Lung (tissue), 11 donors: ENCODE measurements at regions not wholly inside any gene's neighbourhood (a gene's known extent, or its start where the extent isn't known, plus 50 kb on each side); places are given as distances from the start of the nearest gene placed in this dataset.

Experiments used
- ATAC-seq: fragments of 200-7000 bp; cut with Tn5 transposase; one replicate; pipeline ENCODE4 v1.9.1; 2020; ENCODE audit warnings: moderate number of reproducible peaks; ENCODE audit not compliant: insufficient read depth, low FRiP score
- DNase-seq, 3 donors: peaks; one replicate each; pipeline ENCODE4 v3.0.0-alpha.2; 2013 to 2017
- H3K27ac ChIP-seq, 2 donors: one replicate each; pipeline ENCODE4 v1.5.1; 2013; ENCODE audit warnings: mild to moderate bottlenecking in 2 of 2, moderate library complexity in 2 of 2, control low read depth in 1 of 2, inconsistent platforms in 1 of 2, low read depth in 1 of 2, low read length in 1 of 2
- H3K27me3 ChIP-seq, 3 donors: one replicate each; pipeline ENCODE4 v1.5.1; 2013; ENCODE audit warnings: low read length in 2 of 3; ENCODE audit not compliant: control insufficient read depth in 3 of 3, insufficient read depth in 3 of 3
- H3K36me3 ChIP-seq, 4 donors: one replicate each; pipeline ENCODE4 v1.5.1; 2013; ENCODE audit warnings: low read length in 4 of 4, mild to moderate bottlenecking in 1 of 4, moderate library complexity in 1 of 4; ENCODE audit not compliant: control insufficient read depth in 4 of 4, insufficient read depth in 4 of 4
- H3K4me1 ChIP-seq, 5 donors: one replicate each; pipeline ENCODE4 v1.5.1; 2013; ENCODE audit warnings: low read length in 5 of 5, mild to moderate bottlenecking in 2 of 5, moderate library complexity in 1 of 5; ENCODE audit not compliant: control insufficient read depth in 5 of 5, insufficient read depth in 5 of 5
- H3K4me3 ChIP-seq: one replicate; pipeline ENCODE4 v1.5.1; 2013; ENCODE audit warnings: mild to moderate bottlenecking, control low read depth, moderate library complexity
- H3K9ac ChIP-seq, 2 donors: one replicate each; pipeline ENCODE4 v1.5.1; 2013; ENCODE audit warnings: low read length in 2 of 2, control low read depth in 1 of 2; ENCODE audit not compliant: insufficient read depth in 1 of 2
- H3K9me3 ChIP-seq, 4 donors: one replicate each; pipeline ENCODE4 v1.5.1; 2013; ENCODE audit warnings: low read length in 3 of 4, mild to moderate bottlenecking in 1 of 4, moderate library complexity in 1 of 4; ENCODE audit not compliant: control insufficient read depth in 4 of 4, insufficient read depth in 3 of 4
- WGBS, 2 donors: extraction: QIAGEN DNeasy Blood & Tissue Kit; methylation state at CpG; one replicate each; pipeline ENCODE4 v1.1.7; 2013; 5-methylcytosine and 5-hydroxymethylcytosine counted together
- TF ChIP-seq, protein P1 (sequence below): IDR thresholded peaks from 2 replicates; pipeline ENCODE4 v1.5.1; 2012; ENCODE audit warnings: mild to moderate bottlenecking; ENCODE audit errors: control extremely low read depth, extremely low read depth
- donor health status: control.
- donor health status: control.
- donor health status: Bipolar disorder and iron deficiency.
- donor health status: healthy.
- donor health status: DM: yes; HTN: yes; CAD: no.

DNA sequence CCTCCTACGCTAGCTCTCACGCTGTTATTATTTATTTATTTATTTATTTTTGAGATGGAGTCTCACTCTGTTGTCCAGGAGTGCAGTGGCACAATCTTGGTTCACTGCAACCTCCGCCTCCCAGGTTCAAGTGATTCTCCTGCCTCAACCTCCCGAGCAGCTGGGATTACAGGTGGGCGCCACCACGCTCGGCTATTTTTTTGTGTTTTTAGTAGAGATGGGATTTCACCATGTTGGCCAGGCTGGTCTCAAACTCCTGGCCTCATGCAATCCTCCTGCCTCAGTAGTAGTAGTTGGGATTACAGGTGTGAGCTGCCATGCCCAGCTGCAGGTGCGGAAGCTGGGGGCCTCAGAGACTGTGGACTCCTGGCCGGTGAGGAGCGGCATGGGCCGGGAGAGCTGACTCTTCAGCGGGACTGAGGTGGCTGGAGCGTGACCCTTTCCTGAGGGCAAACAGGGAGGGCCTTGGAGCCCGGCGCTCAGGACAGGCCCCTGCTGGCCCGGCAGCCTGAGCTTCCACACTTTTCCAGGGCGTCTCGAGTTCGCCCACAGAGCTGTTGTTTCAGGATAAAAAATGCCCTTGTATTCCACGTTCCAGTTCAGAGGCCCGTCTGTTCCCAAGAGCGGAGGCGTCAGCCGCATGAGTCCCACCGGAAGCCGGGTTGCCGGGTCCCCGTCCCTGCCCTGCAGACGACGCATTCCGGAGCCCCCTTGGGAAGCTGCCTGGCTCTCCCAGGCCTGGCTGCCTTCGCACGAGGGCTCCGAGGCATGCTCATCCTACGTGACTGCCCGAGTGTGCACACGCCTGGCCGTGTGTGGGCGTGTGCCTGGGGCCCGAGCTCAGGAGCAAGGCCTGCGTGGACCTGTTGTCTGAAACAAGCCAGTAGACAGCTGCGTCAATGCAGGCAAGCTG is 126.2 kb downstream of the SIK1 start:
- peaks cover 0 to 25% (median 2%) of the 10 kb centered on the region in 5 donors for H3K4me1 ChIP-seq
- peak in 2 of 3 donors; percentile 45 to 63 for DNase-seq
- H3K4me3 ChIP-seq: no peak overlapping the region
- no peak overlapping the region for H3K9ac ChIP-seq
- 87 to 90% methylated on average over 42 of the region's 42 CpGs for WGBS, 2 donors
- peaks cover 0 to 2% (median 0%) of the 10 kb centered on the region in 4 donors for H3K9me3 ChIP-seq
- no peak overlapping the region for H3K27ac ChIP-seq
- ATAC-seq: no peak
- H3K36me3 ChIP-seq: no peaks in the 10 kb centered on the region
- TF ChIP-seq, protein P1, sequence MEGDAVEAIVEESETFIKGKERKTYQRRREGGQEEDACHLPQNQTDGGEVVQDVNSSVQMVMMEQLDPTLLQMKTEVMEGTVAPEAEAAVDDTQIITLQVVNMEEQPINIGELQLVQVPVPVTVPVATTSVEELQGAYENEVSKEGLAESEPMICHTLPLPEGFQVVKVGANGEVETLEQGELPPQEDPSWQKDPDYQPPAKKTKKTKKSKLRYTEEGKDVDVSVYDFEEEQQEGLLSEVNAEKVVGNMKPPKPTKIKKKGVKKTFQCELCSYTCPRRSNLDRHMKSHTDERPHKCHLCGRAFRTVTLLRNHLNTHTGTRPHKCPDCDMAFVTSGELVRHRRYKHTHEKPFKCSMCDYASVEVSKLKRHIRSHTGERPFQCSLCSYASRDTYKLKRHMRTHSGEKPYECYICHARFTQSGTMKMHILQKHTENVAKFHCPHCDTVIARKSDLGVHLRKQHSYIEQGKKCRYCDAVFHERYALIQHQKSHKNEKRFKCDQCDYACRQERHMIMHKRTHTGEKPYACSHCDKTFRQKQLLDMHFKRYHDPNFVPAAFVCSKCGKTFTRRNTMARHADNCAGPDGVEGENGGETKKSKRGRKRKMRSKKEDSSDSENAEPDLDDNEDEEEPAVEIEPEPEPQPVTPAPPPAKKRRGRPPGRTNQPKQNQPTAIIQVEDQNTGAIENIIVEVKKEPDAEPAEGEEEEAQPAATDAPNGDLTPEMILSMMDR: no peak
- H3K27me3 ChIP-seq: no peaks in the 10 kb centered on the region

DNA sequence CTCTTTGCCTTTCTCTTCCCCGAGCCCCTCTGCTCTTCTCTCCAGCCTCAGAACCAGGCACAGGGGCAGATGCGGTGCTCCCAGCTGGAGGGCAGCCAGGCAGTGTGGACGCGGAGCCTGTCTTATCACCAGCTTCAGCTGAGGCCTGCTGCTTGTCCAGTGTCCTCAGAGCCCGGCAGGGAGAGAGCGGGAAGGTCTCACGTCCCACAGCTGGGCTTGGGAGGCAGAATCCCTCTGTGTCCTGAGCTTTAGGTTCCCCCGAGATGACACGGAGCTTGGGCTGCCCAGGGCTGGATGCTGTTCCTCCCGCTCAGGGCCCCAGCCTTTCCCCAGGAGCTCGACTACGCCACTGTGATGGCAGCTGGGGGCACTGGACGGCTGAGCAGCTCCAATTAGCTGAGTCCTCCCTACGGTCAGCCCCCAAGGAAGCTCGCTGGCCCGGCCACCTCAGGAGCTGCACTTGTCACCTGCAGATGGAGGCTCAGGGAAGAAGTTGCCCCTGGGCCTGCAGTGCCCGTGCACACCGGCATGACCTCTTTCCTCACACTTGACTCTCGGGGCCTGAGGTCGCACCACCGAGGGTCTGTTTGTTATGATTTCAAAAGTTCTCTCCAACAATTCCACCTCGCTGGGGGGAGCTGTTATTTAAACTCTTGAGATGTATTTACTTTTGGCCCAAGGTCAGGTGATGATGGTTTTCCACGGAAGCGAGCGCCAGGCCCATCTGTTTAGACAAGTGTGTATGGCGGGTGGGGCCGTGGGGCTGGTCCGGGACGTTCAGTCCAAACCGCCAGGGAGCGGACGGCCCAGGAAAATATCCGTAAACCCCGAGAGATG is 127.3 kb downstream of the SIK1 start:
- DNase-seq (peak in 1 of 3 donors; percentile 35), ATAC-seq (no peak)
- H3K4me1 ChIP-seq: peaks cover 0 to 25% (median 2%) of the 10 kb centered on the region in 5 donors
- H3K9me3 ChIP-seq: peaks cover 0 to 7% (median 0%) of the 10 kb centered on the region in 4 donors
- WGBS, 2 donors: 71 to 77% methylated on average over 34 of the region's 34 CpGs
- H3K9ac ChIP-seq: no peak overlapping the region
- H3K27ac ChIP-seq: no peak overlapping the region
- no peaks in the 10 kb centered on the region for H3K36me3 ChIP-seq
- no peaks in the 10 kb centered on the region for H3K27me3 ChIP-seq
- TF ChIP-seq, protein P1: no peak
- H3K4me3 ChIP-seq: no peak overlapping the region

DNA sequence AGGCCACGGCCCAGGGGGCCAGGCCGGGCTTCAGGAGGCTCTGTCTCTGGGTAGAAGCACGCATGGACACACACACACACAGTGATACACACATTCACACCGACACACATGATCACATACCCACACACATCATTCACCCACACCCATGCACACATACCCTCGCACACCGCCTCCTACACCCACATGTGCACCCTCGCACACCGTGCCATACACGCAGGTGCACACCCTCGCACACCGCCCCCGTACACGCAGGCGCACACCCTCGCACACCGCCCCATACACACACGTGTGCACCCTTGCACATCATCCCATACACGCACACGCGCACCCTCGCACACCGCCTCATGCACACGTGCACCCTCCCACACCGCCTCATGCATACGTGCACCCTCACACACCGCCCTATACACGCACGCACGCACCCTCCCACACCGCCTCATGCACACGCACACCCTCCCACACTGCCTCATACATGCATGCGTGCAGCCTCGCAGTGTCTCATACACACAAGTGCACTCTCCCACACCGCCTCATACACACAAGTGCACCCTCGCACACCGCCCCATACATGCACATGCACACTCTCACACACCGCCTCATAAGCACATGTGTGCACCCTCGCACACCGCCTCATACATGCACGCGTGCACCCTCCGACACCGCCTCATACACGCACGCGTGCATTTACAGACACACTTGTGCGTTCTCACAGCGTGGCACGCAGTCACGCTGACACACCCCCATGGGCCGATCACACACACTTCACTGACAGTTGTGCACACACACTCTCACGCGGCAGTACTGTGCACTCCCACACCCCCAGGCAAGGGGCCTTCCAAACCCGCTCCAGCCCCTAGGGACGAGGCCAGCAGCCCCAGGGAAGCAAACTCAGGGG is 128.1 kb downstream of the SIK1 start:
- ATAC-seq (no peak), DNase-seq (no peak)
- Histone ChIP-seq H3K4me3 (no peak overlapping the region), H3K27ac (no peak overlapping the region), H3K4me1 (peaks cover 0 to 20% (median 2%) of the 10 kb centered on the region in 5 donors), H3K9ac (no peak overlapping the region), H3K27me3 (no peaks in the 10 kb centered on the region), H3K9me3 (peaks cover 0 to 7% (median 0%) of the 10 kb centered on the region in 4 donors), H3K36me3 (no peaks in the 10 kb centered on the region)
- TF ChIP-seq, protein P1: no peak
- 97 to 98% methylated on average over 55 of the region's 55 CpGs for WGBS, 2 donors
